SU-DHL-6 (cell line): ENCODE measurements at regions not wholly inside any gene's neighbourhood (a gene's known extent, or its start where the extent isn't known, plus 50 kb on each side); places are given as distances from the start of the nearest gene placed in this dataset.

Source experiments
- H2AFZ ChIP-seq: fragments of 200-600 bp; sonication (generic); 2 replicates; pipeline ENCODE4 v1.6.1; 2014; ENCODE audit warnings: low read depth, mild to moderate bottlenecking, moderate library complexity, mixed read lengths, antibody characterized with exemption, low read length; ENCODE audit not compliant: severe bottlenecking
- H3F3A ChIP-seq: fragments of 200-600 bp; shearing (Covaris generic); 2 replicates; pipeline ENCODE4 v1.6.0; 2016; ENCODE audit warnings: antibody characterized with exemption, mild to moderate bottlenecking; ENCODE audit not compliant: insufficient read depth
- H3K27ac ChIP-seq: fragments of 200-600 bp; sonication (generic); 2 replicates; pipeline ENCODE4 v1.5.1; 2016; ENCODE audit warnings: low read depth, mild to moderate bottlenecking, low read length, moderate library complexity, mixed read lengths
- H3K27me3 ChIP-seq: fragments of 200-600 bp; sonication (generic), shearing (Covaris generic); 2 replicates; pipeline ENCODE4 v1.6.0; 2014; ENCODE audit warnings: mild to moderate bottlenecking, low read length
- H3K36me3 ChIP-seq: fragments of 200-600 bp; sonication (generic); 2 replicates; pipeline ENCODE4 v1.6.1; 2014; ENCODE audit warnings: mild to moderate bottlenecking, low read length, mixed read lengths
- H3K4me2 ChIP-seq: fragments of 300-600, 200-600 bp; shearing (Covaris generic), sonication (generic); 2 replicates; pipeline ENCODE4 v1.6.0; 2014; ENCODE audit warnings: low read length, low read depth, mild to moderate bottlenecking; ENCODE audit not compliant: poor library complexity, severe bottlenecking
- H3K4me3 ChIP-seq: fragments of 200-600 bp; sonication (generic); 2 replicates; pipeline ENCODE4 v1.5.1; 2014; ENCODE audit warnings: antibody characterized with exemption, low read length, mild to moderate bottlenecking, mixed read lengths; ENCODE audit not compliant: insufficient read depth, poor library complexity, severe bottlenecking
- H3K79me2 ChIP-seq: fragments of 200-600 bp; sonication (generic); 2 replicates; pipeline ENCODE4 v1.6.1; 2014; ENCODE audit warnings: mild to moderate bottlenecking, low read length, moderate library complexity; ENCODE audit not compliant: insufficient read depth
- H3K9ac ChIP-seq: fragments of 200-600 bp; sonication (generic); 2 replicates; pipeline ENCODE4 v1.7.0; 2014; ENCODE audit warnings: mild to moderate bottlenecking, low read length
- H3K9me2 ChIP-seq: fragments of 200-600 bp; sonication (generic); replicated peaks from 2 replicates; pipeline ENCODE4 v1.6.1; 2014; ENCODE audit warnings: low read length; ENCODE audit not compliant: insufficient read depth
- H3K9me3 ChIP-seq: fragments of 200-600 bp; sonication (generic); 2 replicates; pipeline ENCODE4 v1.6.1; 2014; ENCODE audit warnings: low read length, mixed read lengths; ENCODE audit not compliant: insufficient read depth
- H4K20me1 ChIP-seq: fragments of 200-600 bp; sonication (generic); 2 replicates; pipeline ENCODE4 v1.6.1; 2014; ENCODE audit warnings: low read depth, mild to moderate bottlenecking, antibody characterized with exemption, low read length, moderate library complexity, mixed read lengths
- EZH2phosphoT487 ChIP-seq: fragments of 200-600 bp; sonication (generic), shearing (Covaris generic); conservative IDR thresholded peaks from 2 replicates; pipeline ENCODE4 v1.6.1; 2018; ENCODE audit warnings: mild to moderate bottlenecking, antibody characterized with exemption, low read length, moderate library complexity, mixed read lengths
- TF ChIP-seq, protein P1 (sequence below): fragments of 200-600 bp; sonication (generic); IDR thresholded peaks from one replicate; pipeline ENCODE4 v1.5.1; 2017; ENCODE audit warnings: antibody characterized with exemption, mild to moderate bottlenecking, low read length, moderate library complexity; ENCODE audit not compliant: insufficient read depth, poor library complexity, severe bottlenecking

DNA sequence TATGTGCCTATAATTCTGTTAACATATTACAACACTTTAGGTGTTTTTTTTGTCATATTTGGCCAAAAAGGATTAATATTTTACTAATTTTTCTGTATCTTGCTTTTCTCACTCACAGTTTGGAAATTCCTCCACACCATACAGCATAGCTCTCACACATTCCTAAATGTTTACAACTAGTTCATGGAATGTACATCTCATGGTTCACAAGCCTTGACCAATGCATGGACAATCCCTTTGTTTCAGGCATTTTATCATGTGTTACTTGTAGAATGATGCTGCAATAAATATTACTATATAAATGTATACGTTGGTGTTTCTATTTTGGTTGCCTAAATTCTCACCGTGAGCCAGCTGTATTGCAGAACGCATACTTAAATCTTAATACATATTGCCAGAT, 80.5 kb upstream of the SPATA31C2 start:
- Histone ChIP-seq H3F3A (no peaks in the 10 kb centered on the region), H3K9me2 (no peaks in the 10 kb centered on the region), H3K27ac (no peak overlapping the region), H3K4me2 (no peak overlapping the region), H3K9ac (no peak overlapping the region), H3K4me3 (no peak overlapping the region), H3K9me3 (no peaks in the 10 kb centered on the region), H3K79me2 (no peaks in the 10 kb centered on the region), H3K36me3 (no peaks in the 10 kb centered on the region), H3K27me3 (no peaks in the 10 kb centered on the region), H4K20me1 (no peaks in the 10 kb centered on the region), H2AFZ (no peak overlapping the region)
- TF ChIP-seq EZH2phosphoT487, result no peak
- TF ChIP-seq, protein P1, sequence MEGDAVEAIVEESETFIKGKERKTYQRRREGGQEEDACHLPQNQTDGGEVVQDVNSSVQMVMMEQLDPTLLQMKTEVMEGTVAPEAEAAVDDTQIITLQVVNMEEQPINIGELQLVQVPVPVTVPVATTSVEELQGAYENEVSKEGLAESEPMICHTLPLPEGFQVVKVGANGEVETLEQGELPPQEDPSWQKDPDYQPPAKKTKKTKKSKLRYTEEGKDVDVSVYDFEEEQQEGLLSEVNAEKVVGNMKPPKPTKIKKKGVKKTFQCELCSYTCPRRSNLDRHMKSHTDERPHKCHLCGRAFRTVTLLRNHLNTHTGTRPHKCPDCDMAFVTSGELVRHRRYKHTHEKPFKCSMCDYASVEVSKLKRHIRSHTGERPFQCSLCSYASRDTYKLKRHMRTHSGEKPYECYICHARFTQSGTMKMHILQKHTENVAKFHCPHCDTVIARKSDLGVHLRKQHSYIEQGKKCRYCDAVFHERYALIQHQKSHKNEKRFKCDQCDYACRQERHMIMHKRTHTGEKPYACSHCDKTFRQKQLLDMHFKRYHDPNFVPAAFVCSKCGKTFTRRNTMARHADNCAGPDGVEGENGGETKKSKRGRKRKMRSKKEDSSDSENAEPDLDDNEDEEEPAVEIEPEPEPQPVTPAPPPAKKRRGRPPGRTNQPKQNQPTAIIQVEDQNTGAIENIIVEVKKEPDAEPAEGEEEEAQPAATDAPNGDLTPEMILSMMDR, result no peak

GRCh38 chr9:88216126-88216995, 78.1 kb upstream of the SPATA31C2 start:
- Histone ChIP-seq H3K27ac (no peak overlapping the region), H3K27me3 (no peaks in the 10 kb centered on the region), H3K9me2 (no peaks in the 10 kb centered on the region), H3K4me3 (no peak overlapping the region), H3K36me3 (no peaks in the 10 kb centered on the region), H3K9ac (no peak overlapping the region), H3K79me2 (no peaks in the 10 kb centered on the region), H4K20me1 (no peaks in the 10 kb centered on the region), H3F3A (no peaks in the 10 kb centered on the region), H3K4me2 (no peak overlapping the region), H2AFZ (no peak overlapping the region), H3K9me3 (no peaks in the 10 kb centered on the region)
- no peak for TF ChIP-seq EZH2phosphoT487
- TF ChIP-seq, protein P1, result no peak

DNA sequence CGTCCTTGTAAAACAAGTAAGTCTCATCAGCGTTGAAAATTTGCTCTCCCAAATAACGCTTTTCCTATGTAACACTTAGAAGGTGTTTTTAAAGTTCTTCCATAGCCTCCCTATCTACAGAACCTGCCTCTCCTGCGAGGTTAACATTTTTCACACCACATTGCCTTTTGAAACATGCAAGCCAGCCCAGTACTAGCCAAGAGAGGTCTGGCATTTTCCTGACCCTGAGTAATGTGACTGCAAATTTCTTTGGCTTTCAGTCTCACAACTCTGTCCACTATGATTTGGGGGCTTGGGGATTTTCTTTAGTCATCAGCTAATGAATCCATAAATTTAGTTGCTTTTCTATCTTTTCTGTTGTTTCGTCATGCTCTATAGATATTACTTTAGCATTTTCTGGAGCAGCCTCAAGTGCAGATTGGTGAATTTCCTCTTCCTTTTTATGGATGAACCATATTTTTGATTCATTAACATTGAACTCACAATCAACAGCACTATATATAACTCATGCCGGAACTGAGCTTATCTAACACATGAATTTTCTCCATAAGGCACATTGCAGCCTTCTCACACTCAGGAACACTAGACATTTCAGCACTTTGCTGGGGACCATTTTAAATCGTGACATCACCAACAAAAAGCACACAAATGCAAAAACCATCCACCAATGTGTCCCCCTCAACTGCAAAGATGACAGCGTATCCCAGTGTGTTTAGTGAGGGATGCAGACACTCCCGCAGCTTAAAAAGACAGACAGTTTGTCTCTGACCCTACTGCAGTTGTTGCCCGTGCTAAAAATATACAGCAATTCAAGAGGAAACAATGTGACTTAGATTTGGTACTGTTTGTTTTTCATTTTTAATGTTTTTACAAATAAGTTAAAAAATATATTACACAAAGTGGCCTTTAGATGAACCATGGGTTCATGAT, 77.2 kb upstream of the SPATA31C2 start:
- TF ChIP-seq EZH2phosphoT487, result no peak
- TF ChIP-seq, protein P1, result no peak
- H3K27me3 ChIP-seq, result no peaks in the 10 kb centered on the region

More for the DNA sequence above, 77.2 kb upstream of the SPATA31C2 start:
- H3K9me3 ChIP-seq, result no peaks in the 10 kb centered on the region
- H2AFZ ChIP-seq, result no peak overlapping the region
- no peaks in the 10 kb centered on the region for H3K79me2 ChIP-seq
- H3K36me3 ChIP-seq, result no peaks in the 10 kb centered on the region
- no peaks in the 10 kb centered on the region for H3F3A ChIP-seq
- H3K4me3 ChIP-seq, result no peak overlapping the region
- H4K20me1 ChIP-seq, result no peaks in the 10 kb centered on the region
- no peak overlapping the region for H3K4me2 ChIP-seq
- no peak overlapping the region for H3K27ac ChIP-seq
- no peak overlapping the region for H3K9ac ChIP-seq
- no peaks in the 10 kb centered on the region for H3K9me2 ChIP-seq
